ENCODE measurements at regions not wholly inside any gene's neighbourhood (a gene's known extent, or its start where the extent isn't known, plus 50 kb on each side); places are given as distances from the start of the nearest gene placed in this dataset.
"Not testable (repeated sequence)": the region's sequence is repeated elsewhere in the genome, so short reads cannot be mapped to it uniquely, and the experiment has no call there.

DNA sequence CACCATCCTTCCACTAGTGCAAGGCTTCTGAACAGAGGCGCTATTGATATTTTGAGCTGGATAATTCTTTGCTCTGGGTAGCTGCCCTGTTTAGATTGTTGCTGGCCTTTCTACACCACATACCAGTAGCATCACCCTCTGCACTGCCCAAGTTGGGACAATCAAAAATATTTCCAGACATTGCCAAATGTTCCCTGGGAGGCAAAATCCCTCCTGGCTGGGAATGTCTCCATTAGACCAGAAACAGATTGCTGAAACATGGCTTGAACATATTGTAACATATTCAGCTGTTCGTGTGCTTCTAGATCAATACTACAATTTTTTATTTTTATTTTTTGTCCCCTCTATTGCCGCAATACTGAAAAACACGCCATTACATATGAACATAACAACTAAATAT is 174.6 kb downstream of the ABCA8 start:
- no peak for DNase-seq

DNA sequence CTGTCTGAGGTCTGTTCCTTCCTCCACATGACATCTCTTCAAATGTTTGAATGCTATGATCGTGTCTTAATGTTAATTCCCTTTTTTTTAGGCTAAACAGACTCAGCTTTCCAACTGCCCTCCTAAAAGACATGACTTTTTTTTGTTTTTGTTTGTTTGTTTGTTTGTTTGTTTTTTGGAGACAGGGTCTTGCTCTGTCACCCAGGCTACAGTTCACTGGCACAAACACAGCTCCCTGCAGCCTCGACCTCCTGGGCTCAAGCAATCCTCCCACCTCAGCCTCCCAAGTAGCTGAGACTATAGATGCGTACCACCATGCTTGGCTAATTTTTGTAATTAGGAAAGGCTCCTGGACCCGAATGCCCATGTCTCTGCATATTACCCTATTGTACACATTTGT is 176.5 kb downstream of the ABCA8 start:
- DNase-seq = no peak

DNA sequence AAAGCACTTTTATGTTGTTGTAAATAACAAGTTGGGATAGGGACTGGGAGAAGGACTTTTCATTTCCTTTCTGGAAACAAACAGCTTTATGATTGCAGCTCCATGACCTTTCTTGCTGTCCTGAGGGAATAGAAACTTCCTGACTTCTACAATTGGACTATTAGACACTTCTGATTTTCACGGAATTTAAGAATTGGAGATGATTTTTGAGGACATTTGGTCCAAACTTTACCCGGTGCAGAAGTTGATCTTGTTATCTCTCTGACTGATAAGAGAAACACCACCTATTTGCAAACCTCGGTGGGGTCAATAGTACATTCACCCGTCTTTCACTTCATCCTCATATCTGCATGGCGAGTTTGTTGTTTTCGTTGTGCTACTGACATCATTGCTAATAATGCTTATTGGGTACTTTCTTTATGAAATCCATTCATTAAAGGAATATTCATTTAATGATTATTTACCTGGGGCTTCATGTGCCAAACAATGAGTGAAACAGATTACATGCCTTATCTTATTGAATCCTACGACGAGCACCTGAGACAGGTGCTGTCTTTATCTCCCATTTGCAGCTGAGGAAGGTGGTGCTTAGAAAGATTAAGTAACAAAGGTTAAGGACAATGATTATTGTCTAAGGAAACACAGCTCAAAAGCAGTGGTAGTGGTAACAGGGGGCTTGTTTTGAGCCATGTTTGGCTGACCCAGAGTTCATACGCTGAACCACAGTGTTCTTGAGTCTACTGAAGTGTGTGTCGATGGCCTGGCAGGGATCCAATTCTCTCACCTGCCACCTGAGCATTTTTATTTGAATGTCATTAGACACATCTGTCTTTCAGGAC is 176.9 kb upstream of the FAM20A start:
- DNase-seq = no peak

DNA sequence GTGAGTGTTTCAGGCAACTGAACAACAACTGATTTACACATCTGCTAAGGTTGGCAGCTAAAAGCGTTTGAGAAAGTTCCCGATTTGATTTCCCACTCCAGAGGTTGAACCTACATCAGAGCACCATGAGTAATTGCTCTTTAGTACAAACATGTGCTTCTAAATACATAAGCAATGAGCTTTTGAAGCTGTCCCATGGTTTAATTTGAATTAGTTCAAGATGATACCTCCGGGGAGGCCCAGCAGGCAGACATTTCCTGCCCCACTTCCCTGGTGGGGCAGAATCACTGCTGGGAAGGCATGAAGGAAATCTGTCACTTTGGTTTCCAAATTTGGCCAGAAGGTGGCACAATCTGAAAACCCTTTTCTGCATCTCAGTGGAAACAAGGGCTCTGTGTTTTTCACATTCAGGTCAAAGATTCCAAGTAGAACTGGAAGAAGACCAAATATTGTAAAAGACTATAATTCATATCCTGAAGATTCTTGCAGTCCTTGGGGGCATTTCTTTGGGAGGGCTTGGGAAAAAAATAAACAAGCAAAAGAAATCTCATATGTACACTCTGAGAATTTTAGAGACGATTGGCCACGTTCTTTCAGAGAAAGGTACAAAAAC is 176.2 kb upstream of the FAM20A start:
- DNase-seq = no peak

DNA sequence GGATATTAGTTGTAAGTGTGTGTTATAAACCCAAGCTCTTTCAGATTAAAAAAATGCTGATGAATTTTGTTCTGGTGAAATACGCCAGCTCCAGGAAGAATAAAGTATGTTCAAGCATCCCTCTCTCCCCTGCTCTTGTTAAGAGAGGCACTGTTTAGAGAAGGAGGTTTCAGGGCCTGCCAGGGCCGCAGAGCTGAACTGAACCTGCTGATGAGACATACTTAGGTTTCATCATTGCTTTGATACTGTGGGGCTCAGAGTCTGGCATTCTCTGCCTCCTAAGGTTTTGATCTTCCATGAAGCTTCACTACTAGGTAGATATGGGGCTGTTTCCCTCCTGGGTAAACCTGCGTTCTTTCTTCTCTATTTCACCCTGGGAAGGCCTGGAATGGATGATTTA is 175.3 kb upstream of the FAM20A start:
- DNase-seq = no peak

DNA sequence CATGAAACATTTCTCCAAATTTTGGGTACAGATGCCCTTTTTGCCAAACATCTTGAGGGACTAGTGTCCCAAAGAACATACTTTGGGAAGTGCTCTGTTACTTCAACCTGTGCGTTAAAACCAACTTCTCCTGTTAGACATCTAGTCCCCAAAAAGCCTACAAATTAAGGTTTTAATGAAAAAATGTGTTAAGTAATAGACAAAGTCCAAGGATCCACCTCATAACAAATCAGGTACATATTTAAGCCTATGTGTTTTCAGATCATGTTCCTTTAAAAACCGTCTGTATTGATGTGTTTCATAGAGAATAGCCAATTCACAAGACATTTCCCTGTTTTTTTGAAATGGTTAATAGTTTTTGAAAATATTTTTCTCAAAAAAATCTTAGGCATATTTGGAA is 174.8 kb upstream of the FAM20A start:
- DNase-seq = no peak

DNA sequence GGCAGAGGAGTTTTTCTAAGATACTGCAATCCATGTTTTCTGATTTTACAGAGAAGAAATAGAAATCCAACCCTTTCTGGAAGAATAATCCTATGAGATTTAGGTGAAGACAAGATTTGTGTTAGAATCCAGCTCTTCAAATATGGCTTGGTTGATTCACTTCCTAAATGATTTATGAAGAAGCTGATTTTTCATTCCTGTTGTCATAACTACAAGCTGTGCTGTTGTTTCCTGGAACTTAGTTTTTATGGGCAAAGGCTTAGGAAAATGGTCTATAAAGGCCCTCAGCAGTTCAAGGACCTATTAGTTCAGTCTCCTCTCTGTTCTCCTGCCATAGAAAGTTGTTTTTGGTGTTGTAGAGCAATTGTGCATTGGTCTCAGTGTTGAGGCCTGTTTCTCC is 174.2 kb upstream of the FAM20A start:
- no peak for DNase-seq

DNA sequence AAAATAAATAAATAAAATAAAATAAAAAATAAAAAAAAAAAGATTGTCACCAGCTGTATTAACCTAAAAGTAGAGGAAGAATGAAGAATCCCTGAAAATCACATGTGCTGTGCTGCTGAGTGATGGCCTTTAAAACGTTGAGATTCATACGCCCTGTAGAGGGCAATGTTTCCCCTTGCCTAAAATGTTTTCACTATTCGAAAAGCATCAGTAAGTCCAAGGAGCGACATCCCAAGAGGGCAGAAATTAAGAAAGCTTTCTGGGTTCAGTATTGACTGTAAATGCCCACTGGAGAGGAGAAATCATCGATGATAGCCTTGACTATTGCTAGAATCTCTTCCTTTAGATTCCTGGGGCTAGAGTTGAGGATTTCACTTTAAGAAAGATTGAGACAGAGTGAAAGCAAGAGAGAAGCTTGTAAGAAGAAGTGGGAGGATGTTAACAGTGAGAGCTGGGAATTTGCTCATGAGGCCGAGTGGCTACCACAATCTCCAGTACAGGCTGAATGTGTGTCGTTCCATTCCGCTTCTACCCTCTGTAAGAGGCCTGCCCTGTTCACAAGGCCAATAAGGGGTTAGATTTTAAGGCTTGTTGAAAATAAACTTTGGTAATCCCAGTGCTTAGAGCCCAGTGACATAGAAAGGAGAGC is 170.8 kb upstream of the FAM20A start:
- no peak for DNase-seq

DNA sequence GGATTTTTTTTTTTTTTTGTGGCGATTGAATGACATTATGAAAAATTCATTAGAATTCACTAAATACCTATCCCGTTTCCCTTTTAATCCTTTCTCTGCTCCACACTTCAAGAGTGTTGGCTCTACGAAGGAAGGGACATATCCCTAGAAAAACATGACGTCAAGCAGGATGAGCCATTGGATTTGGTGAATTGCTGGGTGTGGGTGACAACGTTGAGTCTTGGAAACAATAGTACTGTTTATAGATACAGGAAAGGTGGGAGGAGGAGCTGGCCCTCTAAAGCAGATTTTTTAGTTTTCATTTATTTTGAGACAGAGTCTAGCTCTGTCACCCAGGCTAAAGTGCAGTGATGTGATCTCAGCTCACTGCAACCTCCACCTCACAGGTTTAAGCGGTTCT is 167.6 kb upstream of the FAM20A start:
- no peak for DNase-seq

DNA sequence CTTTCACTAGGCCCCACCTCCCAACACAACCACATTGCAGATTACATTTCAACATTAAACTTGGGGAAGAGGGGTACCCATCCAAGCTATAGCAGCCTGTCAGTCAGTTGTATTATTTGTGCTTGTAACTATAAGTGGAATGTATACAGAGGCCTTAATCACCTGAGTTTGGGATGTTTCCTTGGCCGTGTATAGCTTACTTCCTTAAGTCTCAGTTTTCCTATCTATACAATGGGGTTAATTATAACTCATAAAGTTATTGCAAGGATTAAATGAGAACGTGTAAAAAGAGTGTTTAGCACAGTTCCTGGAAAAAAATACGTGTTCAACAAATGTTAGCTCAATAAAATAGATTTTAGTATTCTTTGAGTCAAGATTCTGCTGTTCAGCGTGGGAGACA is 165.5 kb upstream of the FAM20A start:
- DNase-seq = no peak

DNA sequence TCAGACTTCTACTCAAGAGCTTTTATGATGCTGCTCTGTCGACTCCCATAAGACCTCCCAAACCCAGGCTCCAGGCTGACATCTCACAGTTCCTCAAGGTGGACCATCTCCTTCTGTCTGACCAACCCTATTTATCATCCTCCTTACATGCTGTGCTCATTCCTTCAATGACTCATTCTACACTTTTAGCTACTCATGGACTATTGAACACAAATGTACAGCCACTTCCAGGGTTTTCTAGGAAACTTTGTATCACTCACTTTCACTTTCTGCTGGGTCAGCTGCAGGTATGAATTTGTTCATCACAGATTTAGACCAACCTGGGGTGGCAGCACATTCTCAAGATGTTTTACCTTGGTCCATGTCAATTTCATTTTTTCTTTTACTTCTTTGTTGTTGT is 162.4 kb upstream of the FAM20A start:
- no peak for DNase-seq

DNA sequence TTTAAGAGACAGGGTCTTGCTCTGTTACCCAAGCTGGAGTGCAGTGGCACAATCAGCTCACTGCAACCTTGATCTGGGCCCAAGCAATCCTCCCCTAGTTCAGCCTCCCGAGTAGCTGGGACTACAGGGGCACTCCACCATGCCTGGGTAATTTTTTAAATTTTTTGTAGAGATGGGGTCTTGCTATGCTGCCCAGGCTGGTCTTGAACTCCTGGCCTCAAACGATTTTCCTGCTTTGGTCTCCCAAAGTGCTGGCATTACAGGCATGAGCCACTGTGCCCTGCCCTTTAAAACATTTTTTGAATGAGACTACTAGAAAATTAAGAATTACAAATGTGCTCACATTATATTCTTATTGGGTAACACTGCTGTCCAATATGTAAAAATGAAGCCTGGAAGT is 161.7 kb upstream of the FAM20A start:
- no peak for DNase-seq

DNA sequence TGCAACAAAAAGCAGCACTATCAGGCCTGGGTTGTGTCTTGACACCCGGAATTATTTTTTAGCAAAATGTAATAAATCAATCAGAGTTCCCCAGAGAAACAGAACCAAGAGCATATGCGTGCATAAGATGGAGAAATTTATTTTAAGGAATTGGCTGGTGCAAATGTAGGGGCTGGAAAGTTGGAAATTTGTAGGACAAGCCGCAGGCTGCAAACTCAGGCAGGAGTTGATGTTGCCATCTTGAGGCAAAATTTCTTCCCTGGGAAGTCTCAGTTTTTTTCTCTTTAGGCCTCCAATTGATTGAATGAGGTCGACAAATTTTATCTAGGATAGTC is 158.9 kb upstream of the FAM20A start:
- no peak for DNase-seq

DNA sequence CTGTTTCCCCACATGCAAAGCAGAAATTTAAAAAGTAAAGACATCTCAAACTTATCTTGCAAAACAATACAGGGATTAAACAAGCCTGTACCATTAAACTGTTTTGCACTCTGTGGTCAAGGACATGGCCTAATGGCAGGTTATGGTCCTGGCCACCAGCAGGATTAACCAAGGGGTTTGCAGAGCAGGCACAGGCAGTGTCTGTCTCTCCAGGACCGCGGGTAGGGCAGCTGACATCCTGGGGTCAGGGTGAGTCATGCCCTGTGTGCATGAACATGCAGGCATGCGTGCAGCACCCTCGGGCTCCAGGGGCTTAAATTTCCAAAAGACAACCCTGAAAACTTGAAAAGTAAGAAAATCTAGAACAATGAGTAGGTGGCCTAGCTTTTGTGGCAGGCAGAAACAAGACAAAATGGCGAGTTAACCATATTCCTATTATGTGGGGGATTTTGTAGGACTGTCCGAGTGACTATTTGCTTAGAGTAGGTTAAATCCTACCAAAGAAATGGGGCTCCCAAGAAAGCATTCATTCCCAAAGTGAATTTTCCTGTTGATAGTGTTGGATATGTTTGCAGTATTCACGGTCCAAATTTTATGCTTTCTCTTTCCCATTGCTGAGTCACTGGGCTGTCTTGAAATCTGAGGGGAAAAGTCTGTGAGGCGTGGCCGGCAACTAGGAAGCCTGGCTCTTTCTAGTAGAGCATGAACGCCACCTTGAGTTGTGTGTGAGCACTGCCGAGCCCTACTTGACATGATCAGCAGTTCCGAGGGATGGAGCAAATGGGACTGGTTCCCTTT is 158.4 kb upstream of the FAM20A start:
- DNase-seq = peak; percentile 57

DNA sequence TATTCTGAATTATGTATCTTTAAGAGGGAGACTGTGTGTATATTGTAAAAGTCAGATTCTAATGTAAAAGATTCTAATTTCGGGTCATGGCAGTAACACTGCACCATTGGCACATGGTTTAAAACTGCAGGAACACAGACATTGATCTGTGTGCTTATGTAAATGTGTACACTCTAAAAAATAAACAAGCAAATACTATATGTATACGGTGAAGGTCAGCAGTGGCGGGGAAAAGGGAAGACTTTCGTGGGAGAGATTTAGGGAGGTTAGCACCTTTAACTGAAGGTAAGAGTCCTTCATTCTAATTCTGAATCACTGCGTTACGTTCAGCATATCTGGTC is 157.8 kb upstream of the FAM20A start:
- DNase-seq = no peak

DNA sequence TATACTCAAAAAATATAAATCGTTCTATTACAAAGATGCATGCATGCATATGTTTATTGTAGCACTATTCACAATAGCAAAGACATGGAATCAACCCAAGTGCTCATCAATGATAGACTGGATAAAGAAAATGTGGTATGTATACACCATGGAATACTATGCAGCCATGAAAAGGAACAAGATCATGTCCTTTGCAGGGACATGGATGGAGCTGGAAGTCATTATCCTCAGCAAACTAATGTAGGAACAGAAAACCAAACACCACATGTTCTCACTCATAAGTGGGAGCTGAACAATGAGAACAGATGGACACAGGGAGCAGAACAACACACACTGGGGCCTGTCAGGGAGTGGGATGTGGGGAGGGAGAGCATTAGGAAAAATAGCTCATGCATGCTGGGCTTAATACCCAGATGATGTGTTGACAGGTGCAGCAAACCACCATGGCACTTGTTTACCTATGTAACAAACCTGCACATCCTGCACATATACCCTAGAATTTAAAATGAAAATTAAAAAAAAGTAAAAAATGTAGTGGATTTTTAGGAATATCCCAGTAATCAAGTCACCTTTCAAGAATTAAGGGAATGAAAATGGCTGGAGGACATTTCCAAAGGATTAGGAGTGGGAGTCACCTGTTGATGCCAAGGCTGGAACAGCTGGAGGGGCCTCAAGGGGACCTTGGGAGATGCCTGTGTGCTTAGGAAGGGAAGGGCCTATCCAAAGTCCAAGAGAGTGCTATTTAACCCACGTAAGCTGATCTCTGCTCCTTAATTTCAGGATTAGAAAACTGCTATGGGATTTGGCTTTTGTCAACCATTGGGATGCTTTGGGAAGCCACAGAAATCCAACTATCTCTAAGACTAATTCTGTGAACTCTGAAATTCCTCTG is 156.9 kb upstream of the FAM20A start:
- DNase-seq = not testable (repeated sequence)

DNA sequence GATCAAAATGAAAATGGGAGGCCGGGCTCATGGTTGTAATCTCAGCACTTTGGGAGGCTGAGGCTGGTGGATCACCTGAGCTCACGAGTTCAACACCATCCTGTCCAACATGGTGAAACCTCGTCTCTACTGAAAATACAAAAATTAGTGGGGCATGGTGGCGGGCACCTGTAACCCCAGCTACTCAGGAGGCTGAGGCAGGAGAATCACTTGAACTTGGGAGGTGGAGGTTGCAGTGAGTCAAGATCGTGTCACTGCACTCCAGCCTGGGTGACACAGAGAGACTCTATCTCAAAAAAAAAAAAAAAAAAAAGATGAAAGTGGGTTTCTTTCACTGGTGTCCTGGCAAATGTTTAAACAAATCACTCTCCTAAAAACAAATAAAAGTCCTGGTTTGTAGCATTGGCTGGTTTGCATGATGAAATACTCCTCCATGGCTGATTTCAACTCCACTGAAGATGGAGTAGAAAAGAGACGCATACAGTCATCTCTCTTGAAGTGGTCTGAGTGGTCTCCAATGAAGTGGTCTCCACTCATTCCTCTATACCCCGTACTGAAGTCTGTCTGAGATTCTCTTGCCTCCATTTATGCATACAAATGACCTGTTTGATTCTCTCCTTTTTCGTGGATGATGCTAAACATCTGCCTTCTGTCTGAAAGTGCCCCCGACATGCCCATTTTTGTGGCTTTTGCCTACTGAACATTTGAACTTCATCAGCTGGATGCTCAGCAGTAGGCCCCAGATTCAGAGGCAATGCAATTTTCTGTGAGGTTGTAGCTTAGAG is 153.0 kb upstream of the FAM20A start:
- no peak for DNase-seq

DNA sequence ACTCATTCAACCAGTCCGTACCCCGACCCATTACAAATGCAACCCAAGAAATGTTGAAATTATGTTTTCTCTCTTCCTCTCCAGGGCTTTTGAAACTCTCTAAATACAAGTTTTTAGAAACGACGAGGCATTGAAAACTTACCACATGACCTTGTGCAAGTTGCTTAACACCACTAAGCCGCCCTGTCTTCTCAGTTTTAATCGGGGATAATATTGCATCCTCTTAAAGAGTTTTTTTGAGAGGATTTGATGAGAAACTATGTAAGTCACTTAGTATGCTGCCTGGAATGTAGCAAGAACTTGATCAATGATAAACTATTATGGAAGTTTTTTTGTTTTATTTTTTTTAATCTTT is 149.0 kb upstream of the FAM20A start:
- no peak for DNase-seq

DNA sequence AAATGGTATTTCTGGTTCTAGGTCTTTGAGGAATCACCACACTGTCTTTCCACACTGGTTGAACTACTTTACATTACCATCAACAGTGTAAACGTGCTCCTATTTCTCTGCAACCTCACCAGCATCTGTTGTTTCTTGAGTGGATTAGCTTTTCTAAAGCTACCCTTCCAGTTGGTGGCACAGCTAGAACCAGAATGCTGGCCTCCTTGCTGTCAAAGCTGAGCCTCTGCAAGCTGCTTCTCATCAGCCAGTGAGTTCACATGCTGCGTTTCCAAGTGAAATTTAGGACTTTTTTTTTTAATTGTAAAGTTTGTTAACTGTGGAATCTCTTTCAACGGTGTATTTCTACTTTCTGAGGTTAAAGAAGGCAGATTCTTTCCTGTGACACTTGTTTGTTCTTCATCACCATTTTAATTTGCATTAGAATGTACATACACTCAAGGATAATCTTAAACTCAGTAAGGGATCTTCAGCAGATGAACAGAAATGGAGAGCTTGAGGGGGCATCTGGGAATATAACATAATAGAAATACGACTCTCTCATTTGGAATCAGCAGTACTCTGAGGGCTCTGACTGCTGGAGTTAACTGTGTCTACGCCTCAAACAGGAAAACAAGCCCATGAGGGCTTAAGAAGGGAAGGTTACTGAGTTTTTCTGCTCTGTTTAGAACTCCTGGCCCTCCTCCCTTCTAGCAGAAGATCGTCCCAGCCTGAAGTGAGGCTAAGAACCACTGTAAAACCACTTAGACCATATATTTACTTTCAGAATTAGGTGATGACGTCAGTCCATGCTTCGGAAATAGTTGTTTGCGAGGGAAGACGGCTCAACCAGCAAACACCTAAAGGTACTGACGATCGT is 148.4 kb upstream of the FAM20A start:
- no peak for DNase-seq

DNA sequence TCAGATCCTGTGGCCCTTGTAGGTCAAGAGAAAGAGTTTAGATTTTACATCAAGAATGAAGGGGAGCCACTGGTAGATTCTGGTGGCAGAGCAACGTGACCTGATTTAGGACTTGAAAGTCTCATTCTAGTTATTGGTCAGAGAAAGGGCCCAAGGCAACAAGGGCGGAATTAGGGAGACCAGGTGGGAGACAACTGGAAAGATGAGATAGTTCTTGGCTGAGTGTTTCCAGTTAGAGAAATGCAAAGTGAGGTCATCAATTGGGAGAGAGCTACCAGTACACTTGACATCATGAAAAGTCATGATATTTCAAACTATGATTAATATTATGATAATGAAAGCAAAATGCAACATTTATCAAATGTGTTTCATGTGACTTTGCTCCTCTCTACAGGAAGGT is 147.2 kb upstream of the FAM20A start:
- no peak for DNase-seq
